ENCODE measurements at regions not wholly inside any gene's neighbourhood (a gene's known extent, or its start where the extent isn't known, plus 50 kb on each side); places are given as distances from the start of the nearest gene placed in this dataset.

GRCh38 chr1:96508233-96508632, 213.4 kb upstream of the PTBP2 start:
- no peak for DNase-seq (ENCODE audit: low read depth)
- no peaks in the 10 kb centered on the region for H3K27me3 ChIP-seq (ENCODE audit: control insufficient read depth, insufficient read depth, low read length)
- no peak overlapping the region for H3K4me3 ChIP-seq (ENCODE audit: low read depth, low read length)
- H3K36me3 ChIP-seq (ENCODE audit: control insufficient read depth, insufficient read depth, low read length) = no peaks in the 10 kb centered on the region
- ChIA-PET POLR2A (interaction anchor here (0.6 kb wide), 1 partner anchor 30 kb away, joined by 3 read pairs; no protein-coding TSS in a partner anchor), CTCF (no interaction called here)
- TF ChIP-seq, protein P1, sequence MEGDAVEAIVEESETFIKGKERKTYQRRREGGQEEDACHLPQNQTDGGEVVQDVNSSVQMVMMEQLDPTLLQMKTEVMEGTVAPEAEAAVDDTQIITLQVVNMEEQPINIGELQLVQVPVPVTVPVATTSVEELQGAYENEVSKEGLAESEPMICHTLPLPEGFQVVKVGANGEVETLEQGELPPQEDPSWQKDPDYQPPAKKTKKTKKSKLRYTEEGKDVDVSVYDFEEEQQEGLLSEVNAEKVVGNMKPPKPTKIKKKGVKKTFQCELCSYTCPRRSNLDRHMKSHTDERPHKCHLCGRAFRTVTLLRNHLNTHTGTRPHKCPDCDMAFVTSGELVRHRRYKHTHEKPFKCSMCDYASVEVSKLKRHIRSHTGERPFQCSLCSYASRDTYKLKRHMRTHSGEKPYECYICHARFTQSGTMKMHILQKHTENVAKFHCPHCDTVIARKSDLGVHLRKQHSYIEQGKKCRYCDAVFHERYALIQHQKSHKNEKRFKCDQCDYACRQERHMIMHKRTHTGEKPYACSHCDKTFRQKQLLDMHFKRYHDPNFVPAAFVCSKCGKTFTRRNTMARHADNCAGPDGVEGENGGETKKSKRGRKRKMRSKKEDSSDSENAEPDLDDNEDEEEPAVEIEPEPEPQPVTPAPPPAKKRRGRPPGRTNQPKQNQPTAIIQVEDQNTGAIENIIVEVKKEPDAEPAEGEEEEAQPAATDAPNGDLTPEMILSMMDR (IDR thresholded peaks at IDR 0.05; ENCODE audit: insufficient read depth, low read depth, low read length) = no peak

DNA sequence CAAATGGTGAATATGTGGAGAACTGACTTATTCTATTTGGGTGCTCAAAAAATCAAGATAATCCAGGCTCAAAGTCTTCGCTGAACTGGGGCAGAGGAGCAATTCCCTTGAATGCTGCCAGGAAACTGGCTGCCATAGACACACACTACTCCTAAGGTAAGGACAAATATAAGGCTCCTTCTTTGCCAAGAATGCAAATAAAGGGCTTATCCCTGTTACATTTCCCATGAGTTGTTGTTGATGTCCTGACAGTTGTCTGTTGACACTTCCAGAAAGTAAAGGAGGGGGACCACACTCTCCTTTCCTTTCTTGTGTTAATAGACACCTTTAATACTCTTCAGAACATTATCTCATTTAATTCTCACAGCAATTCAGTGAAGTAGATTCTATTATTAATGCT, 212.2 kb upstream of the PTBP2 start:
- TF ChIP-seq, protein P1 (IDR thresholded peaks at IDR 0.05; ENCODE audit: insufficient read depth, low read depth, low read length) = no peak
- CTCF ChIA-PET = no interaction called here
- Histone ChIP-seq H3K27me3 (ENCODE audit: control insufficient read depth, insufficient read depth, low read length) (no peaks in the 10 kb centered on the region), H3K36me3 (ENCODE audit: control insufficient read depth, insufficient read depth, low read length) (no peaks in the 10 kb centered on the region), H3K4me3 (ENCODE audit: low read depth, low read length) (no peak overlapping the region)
- DNase-seq (ENCODE audit: low read depth) = no peak
- POLR2A ChIA-PET = no interaction called here

GRCh38 chr1:96509951-96510350, 211.6 kb upstream of the PTBP2 start:
- DNase-seq (ENCODE audit: low read depth) = no peak
- POLR2A ChIA-PET = no interaction called here
- CTCF ChIA-PET = no interaction called here

GRCh38 chr1:96510391-96510790, 211.2 kb upstream of the PTBP2 start:
- Histone ChIP-seq H3K27me3 (ENCODE audit: control insufficient read depth, insufficient read depth, low read length) (no peaks in the 10 kb centered on the region), H3K4me3 (ENCODE audit: low read depth, low read length) (no peak overlapping the region), H3K36me3 (ENCODE audit: control insufficient read depth, insufficient read depth, low read length) (no peaks in the 10 kb centered on the region)
- CTCF ChIA-PET = no interaction called here
- no peak for DNase-seq (ENCODE audit: low read depth)
- POLR2A ChIA-PET = no interaction called here
- TF ChIP-seq, protein P1 (IDR thresholded peaks at IDR 0.05; ENCODE audit: insufficient read depth, low read depth, low read length) = no peak

More at GRCh38 chr1:96509951-96510350, 211.6 kb upstream of the PTBP2 start:
- H3K4me3 ChIP-seq (ENCODE audit: low read depth, low read length) = no peak overlapping the region
- TF ChIP-seq, protein P1 (IDR thresholded peaks at IDR 0.05; ENCODE audit: insufficient read depth, low read depth, low read length) = no peak
- H3K27me3 ChIP-seq (ENCODE audit: control insufficient read depth, insufficient read depth, low read length) = no peaks in the 10 kb centered on the region
- H3K36me3 ChIP-seq (ENCODE audit: control insufficient read depth, insufficient read depth, low read length) = no peaks in the 10 kb centered on the region

DNA sequence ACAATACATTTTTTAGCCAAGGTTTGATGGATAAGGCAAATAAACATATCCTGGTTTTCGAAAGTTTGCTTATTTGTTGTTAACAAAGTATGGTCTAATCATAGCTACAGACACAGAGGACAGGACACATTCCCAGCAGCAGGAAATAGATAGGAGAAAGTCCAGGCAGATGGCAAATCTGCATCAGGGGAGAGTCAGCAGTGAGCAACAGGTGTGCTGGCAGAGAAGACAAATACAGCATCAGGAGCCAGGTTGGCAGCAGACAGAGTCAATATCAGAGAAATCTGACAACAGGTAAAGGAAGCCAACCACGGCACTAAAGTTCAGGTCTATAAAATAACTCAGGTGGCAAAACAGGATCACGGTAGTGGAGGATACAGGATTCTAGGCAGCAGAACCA, 210.7 kb upstream of the PTBP2 start:
- ChIA-PET POLR2A (no interaction called here), CTCF (interaction anchor here (0.6 kb wide), 1 partner anchor 28 kb away, joined by 3 read pairs; no protein-coding TSS in a partner anchor)
- Histone ChIP-seq H3K27me3 (ENCODE audit: control insufficient read depth, insufficient read depth, low read length) (no peaks in the 10 kb centered on the region), H3K4me3 (ENCODE audit: low read depth, low read length) (no peak overlapping the region), H3K36me3 (ENCODE audit: control insufficient read depth, insufficient read depth, low read length) (no peaks in the 10 kb centered on the region)
- TF ChIP-seq, protein P1 (IDR thresholded peaks at IDR 0.05; ENCODE audit: insufficient read depth, low read depth, low read length) = no peak
- DNase-seq (ENCODE audit: low read depth) = no peak

Data from BJ (cell line).